IMR-90 (cell line): ENCODE measurements at regions not wholly inside any gene's neighbourhood (a gene's known extent, or its start where the extent isn't known, plus 50 kb on each side); places are given as distances from the start of the nearest gene placed in this dataset.

Experiments used
- ATAC-seq: fragments of 200-7000 bp; cut with Tn5 transposase; 2 replicates; pipeline ENCODE4 v1.9.1; 2020; ENCODE audit warnings: low read depth, mild to moderate bottlenecking, moderate library complexity
- BruUV-seq: library from RNA; stranded (reverse); fragments of 400-500 nt; replicated peaks from 2 replicates; lab custom pipeline; 2021; lab: Mats Ljungman, UMichigan
- CTCF ChIA-PET: fragments of 300-600 bp; formaldehyde crosslinking; extraction: SDS; loops from one replicate; lab custom pipeline; 2021; ENCODE audit warnings: antibody characterized with exemption; lab: Yijun Ruan, JAX
- POLR2A ChIA-PET: fragments of 300-600 bp; sonication (Branson Sonifier 250); formaldehyde crosslinking; loops from one replicate; lab custom pipeline; 2022; ENCODE audit warnings: antibody characterized with exemption; ENCODE audit not compliant: unreplicated experiment; lab: Charles Lee
- DNase-seq: peaks from one replicate; pipeline ENCODE4 v3.0.0; 2013
- H2AFZ ChIP-seq: replicated peaks from 2 replicates; pipeline ENCODE3; 2013; ENCODE audit warnings: low read length, mild to moderate bottlenecking; ENCODE audit not compliant: poor library complexity
- H2AK5ac ChIP-seq: 2 replicates; pipeline ENCODE4 v1.6.1; 2013; ENCODE audit warnings: low read depth, low read length, inconsistent platforms
- H2AK9ac ChIP-seq: replicated peaks from 2 replicates; pipeline ENCODE3; 2013; ENCODE audit warnings: mild to moderate bottlenecking, low read depth, low read length, moderate library complexity; ENCODE audit not compliant: poor library complexity
- H2BK120ac ChIP-seq: 2 replicates; pipeline ENCODE4 v1.6.1; 2013; ENCODE audit warnings: low read depth, low read length, inconsistent platforms
- H2BK15ac ChIP-seq: 3 replicates; pipeline ENCODE4 v1.6.1; 2013; ENCODE audit warnings: low read depth, low read length, inconsistent platforms
- H2BK20ac ChIP-seq: 2 replicates; pipeline ENCODE4 v1.6.1; 2013; ENCODE audit warnings: low read depth, mild to moderate bottlenecking, inconsistent platforms, low read length, moderate library complexity
- H2BK5ac ChIP-seq: 2 replicates; pipeline ENCODE4 v1.6.1; 2013; ENCODE audit warnings: mild to moderate bottlenecking, low read depth, low read length, inconsistent platforms; ENCODE audit not compliant: poor library complexity, severe bottlenecking
- H3K14ac ChIP-seq: replicated peaks from 2 replicates; pipeline ENCODE4 v1.6.1; 2013; ENCODE audit warnings: low read depth, low read length, inconsistent platforms
- H3K18ac ChIP-seq: 2 replicates; pipeline ENCODE4 v1.6.1; 2013; ENCODE audit warnings: low read depth, low read length, control low read depth
- H3K23ac ChIP-seq: 2 replicates; pipeline ENCODE4 v1.6.1; 2013; ENCODE audit warnings: low read depth, low read length, inconsistent platforms
- H3K27ac ChIP-seq: 2 replicates; pipeline ENCODE4 v1.5.1; 2013; ENCODE audit warnings: mild to moderate bottlenecking, control low read depth, low read length; ENCODE audit not compliant: insufficient read depth
- H3K27me3 ChIP-seq: 2 replicates; pipeline ENCODE4 v1.6.1; 2013; ENCODE audit warnings: low read length; ENCODE audit not compliant: control insufficient read depth, insufficient read depth
- H3K36me3 ChIP-seq: 2 replicates; pipeline ENCODE4 v1.6.1; 2013; ENCODE audit warnings: low read length, mixed read lengths; ENCODE audit not compliant: control insufficient read depth, insufficient read depth
- H3K4ac ChIP-seq: 2 replicates; pipeline ENCODE4 v1.6.1; 2013; ENCODE audit warnings: low read depth, low read length, inconsistent platforms
- H3K4me1 ChIP-seq: 2 replicates; pipeline ENCODE4 v1.6.1; 2013; ENCODE audit warnings: low read length, mixed read lengths; ENCODE audit not compliant: control insufficient read depth, insufficient read depth
- H3K4me2 ChIP-seq: 2 replicates; pipeline ENCODE4 v1.6.1; 2013; ENCODE audit warnings: low read depth, mild to moderate bottlenecking, control low read depth, low read length, moderate library complexity
- H3K4me3 ChIP-seq: 2 replicates; pipeline ENCODE4 v1.5.1; 2013; ENCODE audit warnings: low read depth, mild to moderate bottlenecking, control low read depth, low read length, moderate library complexity; ENCODE audit not compliant: insufficient read depth
- H3K56ac ChIP-seq: 2 replicates; pipeline ENCODE4 v1.6.1; 2013; ENCODE audit warnings: low read length, inconsistent platforms; ENCODE audit not compliant: insufficient read depth; ENCODE audit errors: extremely low read depth
- H3K79me1 ChIP-seq, 2 experiments: 2 replicates each; pipeline ENCODE4 v1.6.1; 2013; ENCODE audit warnings: low read length in 2 of 2, inconsistent platforms in 1 of 2, low read depth in 1 of 2
- H3K9ac ChIP-seq: 2 replicates; pipeline ENCODE4 v1.6.1; 2013; ENCODE audit warnings: low read depth, low read length, control low read depth
- H3K9me1 ChIP-seq: 2 replicates; pipeline ENCODE4 v1.6.1; 2013; ENCODE audit warnings: low read length, inconsistent platforms; ENCODE audit not compliant: insufficient read depth
- H3K9me3 ChIP-seq: 2 replicates; pipeline ENCODE4 v1.6.1; 2013; ENCODE audit warnings: low read length; ENCODE audit not compliant: control insufficient read depth, insufficient read depth
- H4K20me1 ChIP-seq: 2 replicates; pipeline ENCODE4 v1.6.1; 2013; ENCODE audit warnings: low read length, inconsistent platforms; ENCODE audit not compliant: insufficient read depth
- H4K5ac ChIP-seq: 2 replicates; pipeline ENCODE4 v1.6.1; 2013; ENCODE audit warnings: mild to moderate bottlenecking, low read depth, low read length, control low read depth
- H4K8ac ChIP-seq, 2 experiments: 2 replicates each; pipeline ENCODE4 v1.6.1; 2013; ENCODE audit warnings: low read depth in 2 of 2, low read length in 2 of 2, control low read depth in 1 of 2, inconsistent platforms in 1 of 2
- H4K91ac ChIP-seq: 2 replicates; pipeline ENCODE4 v1.6.1; 2013; ENCODE audit warnings: low read depth, low read length, inconsistent platforms; ENCODE audit not compliant: insufficient read depth
- CEBPB ChIP-seq: IDR thresholded peaks from 2 replicates; pipeline ENCODE4 v1.6.1; 2012; ENCODE audit warnings: low read depth, low read length, improper control_type of control experiment
- RFX5 ChIP-seq: IDR thresholded peaks from 2 replicates; pipeline ENCODE4 v1.8.0; 2012; ENCODE audit warnings: low read depth, mild to moderate bottlenecking, low read length, moderate library complexity
- WGBS, 2 experiments: methylation state at CpG; one replicate each; pipeline versions ENCODE4 v1.1.5 to v1.1.7; 2013; ENCODE audit warnings: missing lambda C conversion rate in 2 of 2; ENCODE audit not compliant: insufficient read length in 1 of 2; ENCODE audit errors: extremely low coverage in 2 of 2; 5-methylcytosine and 5-hydroxymethylcytosine counted together
- dilution Hi-C: fragments of 300-500 bp; cut with HindIII; formaldehyde crosslinking; loops from one replicate; pipeline ENCODE4 v1.14.3; 2018; ENCODE audit warnings: low sequenced_read_pairs; ENCODE audit not compliant: unreplicated experiment
- in situ Hi-C: fragments of 300-500 bp; cut with MboI; formaldehyde crosslinking; loops from 3 replicates; pipeline ENCODE4 v1.14.3; 2019; ENCODE audit warnings: low sequenced_read_pairs, inconsistent platforms, mixed read lengths
- intact Hi-C: fragments of 100-400 bp; cut with micrococcal nuclease; formaldehyde crosslinking; loops from 2 replicates; pipeline ENCODE4 v1.10.0; 2022

- H3K9me1 ChIP-seq: no peaks in the 10 kb centered on the region
- H3K14ac ChIP-seq: no peak overlapping the region
- H3K18ac ChIP-seq: no peak overlapping the region
- no peak overlapping the region for H4K5ac ChIP-seq
- in situ Hi-C loops (no loop called here), dilution Hi-C loops (no loop called here), intact Hi-C loops (no loop called here)
- no peaks in the 10 kb centered on the region for H4K20me1 ChIP-seq
- no peak overlapping the region for H3K4ac ChIP-seq
- H3K4me3 ChIP-seq: no peak overlapping the region
- no peak overlapping the region for H3K27ac ChIP-seq
- H2AFZ ChIP-seq: no peak overlapping the region
- no peak overlapping the region for H2BK20ac ChIP-seq
- no peak overlapping the region for H2BK15ac ChIP-seq
- no peaks in the 10 kb centered on the region for H3K36me3 ChIP-seq
- no peak overlapping the region for H2BK5ac ChIP-seq
- ChIA-PET POLR2A (no interaction called here), CTCF (interaction anchor here (0.5 to 1.2 kb wide), 3 partner anchors 10 to 112 kb away, joined by 3 to 4 read pairs (median 3); no protein-coding TSS in a partner anchor)
- no peak overlapping the region for H4K91ac ChIP-seq
- no peak overlapping the region for H3K56ac ChIP-seq
- no peak overlapping the region for H3K23ac ChIP-seq
- H3K79me1 ChIP-seq: peaks cover 4% of the 10 kb centered on the region in 2 experiments; a peak in 3 of 4 replicates
- no peak overlapping the region for H2AK9ac ChIP-seq
- no CpG with 5 or more reads among the region's 2 CpGs for WGBS, 2 experiments
- H2AK5ac ChIP-seq: no peak overlapping the region
- no peak for ATAC-seq
- no TSS peak for BruUV-seq
- H2BK120ac ChIP-seq: no peak overlapping the region
- no peaks in the 10 kb centered on the region for H3K27me3 ChIP-seq
- 0 out of 2 replicates have a peak, but pooled peaks have one; percentile 20 for TF ChIP-seq CEBPB
- TF ChIP-seq RFX5: no peak
- DNase-seq: no peak
- no peaks in the 10 kb centered on the region for H3K9me3 ChIP-seq
- no peak overlapping the region for H4K8ac ChIP-seq
- H3K4me2 ChIP-seq: no peak overlapping the region
- no peaks in the 10 kb centered on the region for H3K4me1 ChIP-seq
- no peak overlapping the region for H3K9ac ChIP-seq
These were observed 62.4 kb upstream of the PSMA6 start for GRCh38 chr14:35229792-35230089.
